ENCODE measurements at regions not wholly inside any gene's neighbourhood (a gene's known extent, or its start where the extent isn't known, plus 50 kb on each side); places are given as distances from the start of the nearest gene placed in this dataset.

- no peak for TF ChIP-seq CTCF (IDR thresholded peaks at IDR 0.05; ENCODE audit: low read depth, low read length, poor library complexity, severe bottlenecking)
- TF ChIP-seq EZH2phosphoT487 (IDR thresholded peaks at IDR 0.05; ENCODE audit: borderline replicate concordance, low read length) = no peak
These were observed 306.0 kb upstream of the HS3ST5 start for GRCh38 chr6:114648847-114649246.
